GM23248 (cell line): ENCODE measurements at regions not wholly inside any gene's neighbourhood (a gene's known extent, or its start where the extent isn't known, plus 50 kb on each side); places are given as distances from the start of the nearest gene placed in this dataset.

Experiments used
- DNase-seq: peaks from one replicate; pipeline ENCODE4 v3.0.0-alpha.2; 2015
- H2AFZ ChIP-seq: fragments of 200-600 bp; sonication (generic); 2 replicates; pipeline ENCODE4 v1.6.1; 2016; ENCODE audit warnings: antibody characterized with exemption
- H3F3A ChIP-seq: fragments of 200-600 bp; sonication (generic); 2 replicates; pipeline ENCODE4 v1.6.1; 2016; ENCODE audit warnings: mild to moderate bottlenecking, antibody characterized with exemption, mixed run types; ENCODE audit not compliant: insufficient read depth
- H3K27ac ChIP-seq: fragments of 200-600 bp; sonication (generic); 2 replicates; pipeline ENCODE4 v1.5.1; 2016; ENCODE audit warnings: mild to moderate bottlenecking
- H3K27me3 ChIP-seq: fragments of 200-600 bp; sonication (generic); replicated peaks from 2 replicates; pipeline ENCODE4 v1.6.1; 2016; ENCODE audit warnings: mild to moderate bottlenecking; ENCODE audit not compliant: insufficient read depth
- H3K36me3 ChIP-seq: fragments of 200-600 bp; sonication (generic); 2 replicates; pipeline ENCODE4 v1.6.1; 2016; ENCODE audit warnings: low read depth, mild to moderate bottlenecking
- H3K4me1 ChIP-seq: fragments of 200-600 bp; sonication (generic); 2 replicates; pipeline ENCODE4 v1.6.1; 2016; ENCODE audit warnings: mild to moderate bottlenecking; ENCODE audit not compliant: insufficient read depth
- H3K4me2 ChIP-seq: fragments of 200-600 bp; sonication (generic); one replicate; pipeline ENCODE4 v1.6.1; 2016; ENCODE audit warnings: mild to moderate bottlenecking; ENCODE audit not compliant: unreplicated experiment
- H3K4me3 ChIP-seq: fragments of 200-600 bp; sonication (generic); 2 replicates; pipeline ENCODE4 v1.5.1; 2016; ENCODE audit warnings: mild to moderate bottlenecking
- H3K79me2 ChIP-seq: fragments of 200-600 bp; sonication (generic); 2 replicates; pipeline ENCODE4 v1.6.1; 2016; ENCODE audit warnings: mild to moderate bottlenecking; ENCODE audit not compliant: insufficient read depth
- H3K9ac ChIP-seq: fragments of 200-600 bp; sonication (generic); 2 replicates; pipeline ENCODE4 v1.6.1; 2016; ENCODE audit warnings: mild to moderate bottlenecking
- H3K9me2 ChIP-seq: fragments of 200-600 bp; sonication (generic); 2 replicates; pipeline ENCODE4 v1.6.1; 2016; ENCODE audit warnings: mixed run types, mild to moderate bottlenecking, moderate library complexity; ENCODE audit not compliant: insufficient read depth
- H3K9me3 ChIP-seq: fragments of 200-600 bp; sonication (generic); one replicate; pipeline ENCODE4 v1.6.1; 2017; ENCODE audit warnings: low read depth
- H4K20me1 ChIP-seq: fragments of 200-600 bp; sonication (generic); 2 replicates; pipeline ENCODE4 v1.6.0; 2016; ENCODE audit not compliant: insufficient read depth
- EZH2 ChIP-seq: fragments of 200-600 bp; sonication (generic); IDR thresholded peaks from 2 replicates; pipeline ENCODE4 v1.6.1; 2018; ENCODE audit warnings: antibody characterized with exemption, mild to moderate bottlenecking; ENCODE audit not compliant: insufficient read depth, poor library complexity, severe bottlenecking
- EZH2phosphoT487 ChIP-seq: fragments of 200-600 bp; sonication (generic); IDR thresholded peaks from 2 replicates; pipeline ENCODE4 v1.6.1; 2018; ENCODE audit warnings: antibody characterized with exemption, moderate library complexity, mild to moderate bottlenecking, low read depth; ENCODE audit not compliant: insufficient read depth
- WGBS, 2 experiments: methylation state at CpG; one replicate each; pipeline ENCODE4 v1.1.6; 2015 to 2017; ENCODE audit warnings: low lambda C conversion rate in 2 of 2, low coverage in 1 of 2; ENCODE audit errors: missing lambda C conversion rate in 2 of 2; 5-methylcytosine and 5-hydroxymethylcytosine counted together
- in situ Hi-C: fragments of 300-500 bp; cut with MboI; formaldehyde crosslinking; loops from 2 replicates; pipeline ENCODE4 v1.15.0; 2020

DNA sequence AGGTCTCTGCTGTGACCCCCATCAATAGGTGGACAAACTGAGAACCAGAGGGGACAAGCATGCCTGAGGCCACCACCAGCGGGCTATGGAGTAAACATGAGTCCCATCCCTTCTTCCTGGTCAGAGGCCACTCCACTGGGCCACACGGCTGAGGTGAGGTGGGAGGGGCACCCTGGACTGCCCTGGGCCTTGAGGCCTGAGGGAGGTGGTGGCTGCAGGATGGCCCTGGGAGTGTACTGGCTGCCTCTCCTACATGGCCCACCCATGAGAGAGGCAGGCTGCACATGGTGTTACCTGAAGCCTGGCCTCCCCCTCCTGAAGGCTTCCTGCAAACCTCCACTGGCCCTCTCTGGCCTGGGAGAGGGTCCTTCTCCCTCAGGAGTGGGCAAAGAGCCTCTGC is 222.4 kb downstream of the TUBA3C start:
- Histone ChIP-seq H3K9me3 (no peaks in the 10 kb centered on the region), H3K9me2 (no peaks in the 10 kb centered on the region), H3K27ac (no peak overlapping the region), H3K9ac (no peak overlapping the region), H2AFZ (no peak overlapping the region), H3K4me1 (no peaks in the 10 kb centered on the region), H3K4me3 (no peak overlapping the region), H4K20me1 (no peaks in the 10 kb centered on the region), H3K4me2 (no peak overlapping the region), H3K79me2 (no peaks in the 10 kb centered on the region), H3F3A (no peaks in the 10 kb centered on the region), H3K27me3 (no peaks in the 10 kb centered on the region), H3K36me3 (no peaks in the 10 kb centered on the region)
- TF ChIP-seq EZH2 (no peak), EZH2phosphoT487 (no peak)
- WGBS, 2 experiments = 29 to 41% methylated on average over 2 of the region's 2 CpGs
- no peak for DNase-seq
- in situ Hi-C loops = no loop called here

GRCh38 chr13:18956473-18957078 is 225.0 kb downstream of the TUBA3C start:
- DNase-seq = no peak
- no peak overlapping the region for H3K4me2 ChIP-seq
- H3K36me3 ChIP-seq = no peaks in the 10 kb centered on the region
- H3K9me3 ChIP-seq = no peaks in the 10 kb centered on the region
- H4K20me1 ChIP-seq = no peaks in the 10 kb centered on the region
- TF ChIP-seq EZH2phosphoT487 (no peak), EZH2 (no peak)
- no peaks in the 10 kb centered on the region for H3K79me2 ChIP-seq
- no peak overlapping the region for H3K27ac ChIP-seq
- H3F3A ChIP-seq = no peaks in the 10 kb centered on the region
- H3K4me1 ChIP-seq = no peaks in the 10 kb centered on the region
- H3K9ac ChIP-seq = no peak overlapping the region
- 34 to 37% methylated on average over 4 of the region's 4 CpGs for WGBS, 2 experiments
- no peak overlapping the region for H3K4me3 ChIP-seq
- H3K27me3 ChIP-seq = no peaks in the 10 kb centered on the region
- in situ Hi-C loops = no loop called here
- no peak overlapping the region for H2AFZ ChIP-seq
- H3K9me2 ChIP-seq = no peaks in the 10 kb centered on the region

GRCh38 chr13:18954254-18954653 is 227.4 kb downstream of the TUBA3C start:
- no peaks in the 10 kb centered on the region for H3K79me2 ChIP-seq
- H3K9ac ChIP-seq = no peak overlapping the region
- H3K27ac ChIP-seq = no peak overlapping the region
- TF ChIP-seq EZH2phosphoT487 = no peak
- TF ChIP-seq EZH2 = no peak
- H4K20me1 ChIP-seq = no peaks in the 10 kb centered on the region
- H3K4me2 ChIP-seq = no peak overlapping the region
- WGBS, 2 experiments = 27 to 31% methylated on average over 5 of the region's 5 CpGs
- no peaks in the 10 kb centered on the region for H3K9me3 ChIP-seq
- no peaks in the 10 kb centered on the region for H3K36me3 ChIP-seq
- no peaks in the 10 kb centered on the region for H3F3A ChIP-seq
- no peaks in the 10 kb centered on the region for H3K4me1 ChIP-seq
- no peak overlapping the region for H2AFZ ChIP-seq
- no peaks in the 10 kb centered on the region for H3K27me3 ChIP-seq
- H3K9me2 ChIP-seq = no peaks in the 10 kb centered on the region
- no peak overlapping the region for H3K4me3 ChIP-seq
- in situ Hi-C loops = no loop called here
- no peak for DNase-seq

GRCh38 chr13:18953139-18953930 is 228.3 kb downstream of the TUBA3C start:
- H3F3A ChIP-seq = no peaks in the 10 kb centered on the region
- TF ChIP-seq EZH2 (no peak), EZH2phosphoT487 (no peak)
- no peak for DNase-seq
- no peak overlapping the region for H3K27ac ChIP-seq
- H3K9me3 ChIP-seq = no peaks in the 10 kb centered on the region
- no peak overlapping the region for H3K4me2 ChIP-seq
- in situ Hi-C loops = no loop called here
- H3K4me1 ChIP-seq = no peaks in the 10 kb centered on the region
- no peak overlapping the region for H2AFZ ChIP-seq
- WGBS, 2 experiments = 20 to 33% methylated on average over 6 to 8 of the region's 8 CpGs
- H3K27me3 ChIP-seq = no peaks in the 10 kb centered on the region
- H4K20me1 ChIP-seq = no peaks in the 10 kb centered on the region
- no peak overlapping the region for H3K9ac ChIP-seq
- H3K36me3 ChIP-seq = no peaks in the 10 kb centered on the region
- H3K9me2 ChIP-seq = no peaks in the 10 kb centered on the region
- H3K79me2 ChIP-seq = no peaks in the 10 kb centered on the region
- H3K4me3 ChIP-seq = no peak overlapping the region
